DOHH2 (cell line): ENCODE measurements at regions not wholly inside any gene's neighbourhood (a gene's known extent, or its start where the extent isn't known, plus 50 kb on each side); places are given as distances from the start of the nearest gene placed in this dataset.

Experiments used
- EZH2phosphoT487 ChIP-seq: fragments of 200-600 bp; sonication (generic); IDR thresholded peaks from 2 replicates; pipeline ENCODE4 v1.6.1; 2017; ENCODE audit warnings: borderline replicate concordance, mild to moderate bottlenecking, antibody characterized with exemption, low read length, moderate library complexity, mixed read lengths
- TF ChIP-seq, protein P1 (sequence below): fragments of 200-600 bp; sonication (generic); IDR thresholded peaks from one replicate; pipeline ENCODE4 v1.5.1; 2014; ENCODE audit warnings: antibody characterized with exemption, mild to moderate bottlenecking, low read depth, low read length; ENCODE audit not compliant: poor library complexity, severe bottlenecking

DNA sequence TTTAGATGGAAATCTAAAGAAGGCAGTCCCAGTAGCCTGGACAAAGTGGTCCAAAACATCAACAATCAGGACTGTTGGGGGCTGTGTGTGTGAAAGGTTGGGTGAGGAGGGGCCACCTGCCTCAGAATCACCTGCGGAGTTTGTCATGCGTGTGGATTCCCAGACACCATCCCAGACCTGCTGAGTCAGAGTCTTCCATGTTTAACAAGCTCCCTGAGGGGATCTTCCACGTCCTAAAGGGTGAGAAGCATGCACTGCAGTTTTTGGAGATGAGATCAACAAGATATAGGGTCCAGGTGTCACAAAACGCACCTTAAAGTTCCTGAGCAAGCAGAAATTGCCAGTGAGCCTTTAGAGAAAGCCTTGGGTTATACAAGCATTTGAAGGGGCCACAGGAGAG lies 207.0 kb upstream of the FAM9B start:
- TF ChIP-seq, protein P1, sequence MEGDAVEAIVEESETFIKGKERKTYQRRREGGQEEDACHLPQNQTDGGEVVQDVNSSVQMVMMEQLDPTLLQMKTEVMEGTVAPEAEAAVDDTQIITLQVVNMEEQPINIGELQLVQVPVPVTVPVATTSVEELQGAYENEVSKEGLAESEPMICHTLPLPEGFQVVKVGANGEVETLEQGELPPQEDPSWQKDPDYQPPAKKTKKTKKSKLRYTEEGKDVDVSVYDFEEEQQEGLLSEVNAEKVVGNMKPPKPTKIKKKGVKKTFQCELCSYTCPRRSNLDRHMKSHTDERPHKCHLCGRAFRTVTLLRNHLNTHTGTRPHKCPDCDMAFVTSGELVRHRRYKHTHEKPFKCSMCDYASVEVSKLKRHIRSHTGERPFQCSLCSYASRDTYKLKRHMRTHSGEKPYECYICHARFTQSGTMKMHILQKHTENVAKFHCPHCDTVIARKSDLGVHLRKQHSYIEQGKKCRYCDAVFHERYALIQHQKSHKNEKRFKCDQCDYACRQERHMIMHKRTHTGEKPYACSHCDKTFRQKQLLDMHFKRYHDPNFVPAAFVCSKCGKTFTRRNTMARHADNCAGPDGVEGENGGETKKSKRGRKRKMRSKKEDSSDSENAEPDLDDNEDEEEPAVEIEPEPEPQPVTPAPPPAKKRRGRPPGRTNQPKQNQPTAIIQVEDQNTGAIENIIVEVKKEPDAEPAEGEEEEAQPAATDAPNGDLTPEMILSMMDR, result no peak
- no peak for TF ChIP-seq EZH2phosphoT487
